ENCODE measurements at regions not wholly inside any gene's neighbourhood (a gene's known extent, or its start where the extent isn't known, plus 50 kb on each side); places are given as distances from the start of the nearest gene placed in this dataset.

- TF ChIP-seq CTCF (IDR thresholded peaks at IDR 0.05 in 2 of 3, conservative IDR thresholded peaks at IDR 0.05 in 1 of 3; ENCODE audit: borderline replicate concordance in 1 of 3, insufficient read depth in 1 of 3, low read depth in 2 of 3, low read length in 2 of 3) = no peak
- no peak for TF ChIP-seq EZH2 (IDR thresholded peaks at IDR 0.05)
- no peak for TF ChIP-seq POLR2A (IDR thresholded peaks at IDR 0.05; ENCODE audit: borderline replicate concordance, extremely low read depth, insufficient read depth, insufficient read length)
- TF ChIP-seq FOSL1 (IDR thresholded peaks at IDR 0.05; ENCODE audit: low read depth) = no peak
- TF ChIP-seq REST (IDR thresholded peaks at IDR 0.05; ENCODE audit: low read depth) = no peak
- TF ChIP-seq RAD21 (IDR thresholded peaks at IDR 0.05; ENCODE audit: low read depth) = no peak
- no peak for TF ChIP-seq SP1 (IDR thresholded peaks at IDR 0.05; ENCODE audit: low read depth)
- TF ChIP-seq MAX (IDR thresholded peaks at IDR 0.05) = no peak
- TF ChIP-seq EZH2phosphoT487 (IDR thresholded peaks at IDR 0.05; ENCODE audit: borderline replicate concordance) = no peak
- no peak for TF ChIP-seq POLR2AphosphoS5 (IDR thresholded peaks at IDR 0.05; ENCODE audit: low read depth, low read length)
- no peak for TF ChIP-seq ZNF274 (IDR thresholded peaks at IDR 0.05; ENCODE audit: low read depth, low read length)
- no peak for TF ChIP-seq YY1 (IDR thresholded peaks at IDR 0.05; ENCODE audit: extremely low read depth, insufficient replicate concordance, low read depth, low read length)
- no peak for TF ChIP-seq JUND (IDR thresholded peaks at IDR 0.05)
Observed at GRCh38 chr17:36702636-36703035, 101.3 kb downstream of the MRM1 start.
